ENCODE measurements at regions not wholly inside any gene's neighbourhood (a gene's known extent, or its start where the extent isn't known, plus 50 kb on each side); places are given as distances from the start of the nearest gene placed in this dataset.

GRCh38 chr5:8493176-8493575, 624.2 kb downstream of the MTRR start:
- H3K27ac Mint-ChIP-seq = no peak overlapping the region
- peaks cover 11% of the 10 kb centered on the region for H3K36me3 Mint-ChIP-seq (ENCODE audit: low read depth)
- H3K4me3 Mint-ChIP-seq = no peak overlapping the region
- TF ChIP-seq CTCF (IDR thresholded peaks at IDR 0.05) = no peak
- no peaks in the 10 kb centered on the region for H3K4me1 Mint-ChIP-seq
- peaks cover 51% of the 10 kb centered on the region for H3K9me3 Mint-ChIP-seq
- no peak for DNase-seq
- no peaks in the 10 kb centered on the region for H3K27me3 Mint-ChIP-seq (ENCODE audit: low read depth, poor library complexity)

GRCh38 chr5:8500426-8500825, 631.5 kb downstream of the MTRR start:
- peaks cover 37% of the 10 kb centered on the region for H3K9me3 Mint-ChIP-seq
- no peak for DNase-seq
- no peaks in the 10 kb centered on the region for H3K27me3 Mint-ChIP-seq (ENCODE audit: low read depth, poor library complexity)
- peaks cover 11% of the 10 kb centered on the region for H3K36me3 Mint-ChIP-seq (ENCODE audit: low read depth)
- TF ChIP-seq CTCF (IDR thresholded peaks at IDR 0.05) = no peak
- H3K4me3 Mint-ChIP-seq = no peak overlapping the region
- no peak overlapping the region for H3K27ac Mint-ChIP-seq
- H3K4me1 Mint-ChIP-seq = no peaks in the 10 kb centered on the region

- Mint-ChIP-seq H3K9me3 (no peaks in the 10 kb centered on the region), H3K4me3 (no peak overlapping the region), H3K27me3 (ENCODE audit: low read depth, poor library complexity) (no peaks in the 10 kb centered on the region), H3K27ac (no peak overlapping the region), H3K36me3 (ENCODE audit: low read depth) (no peaks in the 10 kb centered on the region), H3K4me1 (no peaks in the 10 kb centered on the region)
- no peak for DNase-seq
- TF ChIP-seq CTCF (IDR thresholded peaks at IDR 0.05) = no peak
Measured at GRCh38 chr5:8505196-8505595, 636.2 kb downstream of the MTRR start.

GRCh38 chr5:8508231-8508630, 639.3 kb downstream of the MTRR start:
- Mint-ChIP-seq H3K27ac (no peak overlapping the region), H3K27me3 (ENCODE audit: low read depth, poor library complexity) (no peaks in the 10 kb centered on the region), H3K4me3 (no peak overlapping the region), H3K4me1 (no peaks in the 10 kb centered on the region), H3K36me3 (ENCODE audit: low read depth) (no peaks in the 10 kb centered on the region), H3K9me3 (no peaks in the 10 kb centered on the region)
- no peak for DNase-seq
- no peak for TF ChIP-seq CTCF (IDR thresholded peaks at IDR 0.05)

GRCh38 chr5:8516356-8516755, 647.4 kb downstream of the MTRR start:
- H3K4me3 Mint-ChIP-seq = no peak overlapping the region
- H3K27me3 Mint-ChIP-seq (ENCODE audit: low read depth, poor library complexity) = peaks cover 7% of the 10 kb centered on the region
- no peaks in the 10 kb centered on the region for H3K4me1 Mint-ChIP-seq
- no peaks in the 10 kb centered on the region for H3K36me3 Mint-ChIP-seq (ENCODE audit: low read depth)
- H3K27ac Mint-ChIP-seq = no peak overlapping the region
- no peak for TF ChIP-seq CTCF (IDR thresholded peaks at IDR 0.05)
- H3K9me3 Mint-ChIP-seq = no peaks in the 10 kb centered on the region
- DNase-seq = no peak

- H3K4me3 Mint-ChIP-seq = no peak overlapping the region
- H3K27me3 Mint-ChIP-seq (ENCODE audit: low read depth, poor library complexity) = peaks cover 7% of the 10 kb centered on the region
- DNase-seq = no peak
- no peaks in the 10 kb centered on the region for H3K4me1 Mint-ChIP-seq
- H3K36me3 Mint-ChIP-seq (ENCODE audit: low read depth) = no peaks in the 10 kb centered on the region
- no peak overlapping the region for H3K27ac Mint-ChIP-seq
- H3K9me3 Mint-ChIP-seq = no peaks in the 10 kb centered on the region
- TF ChIP-seq CTCF (IDR thresholded peaks at IDR 0.05) = no peak
Measured at GRCh38 chr5:8517456-8517855, 648.5 kb downstream of the MTRR start.
